GM18951 (cell line): ENCODE measurements at regions not wholly inside any gene's neighbourhood (a gene's known extent, or its start where the extent isn't known, plus 50 kb on each side); places are given as distances from the start of the nearest gene placed in this dataset.
"Not testable (repeated sequence)": the region's sequence is repeated elsewhere in the genome, so short reads cannot be mapped to it uniquely, and the experiment has no call there.

ENCODE experiments used
- POLR2A ChIP-seq: IDR thresholded peaks from 4 replicates; pipeline ENCODE4 v1.6.1; 2011; ENCODE audit warnings: mild to moderate bottlenecking; ENCODE audit not compliant: insufficient read length, insufficient read depth; ENCODE audit errors: extremely low read depth
- in situ Hi-C: fragments of 300-500 bp; cut with MboI; formaldehyde crosslinking; loops from one replicate; pipeline ENCODE4 v1.12.0; 2022; ENCODE audit warnings: low sequenced_read_pairs, mixed read lengths, inconsistent platforms; ENCODE audit not compliant: unreplicated experiment

DNA sequence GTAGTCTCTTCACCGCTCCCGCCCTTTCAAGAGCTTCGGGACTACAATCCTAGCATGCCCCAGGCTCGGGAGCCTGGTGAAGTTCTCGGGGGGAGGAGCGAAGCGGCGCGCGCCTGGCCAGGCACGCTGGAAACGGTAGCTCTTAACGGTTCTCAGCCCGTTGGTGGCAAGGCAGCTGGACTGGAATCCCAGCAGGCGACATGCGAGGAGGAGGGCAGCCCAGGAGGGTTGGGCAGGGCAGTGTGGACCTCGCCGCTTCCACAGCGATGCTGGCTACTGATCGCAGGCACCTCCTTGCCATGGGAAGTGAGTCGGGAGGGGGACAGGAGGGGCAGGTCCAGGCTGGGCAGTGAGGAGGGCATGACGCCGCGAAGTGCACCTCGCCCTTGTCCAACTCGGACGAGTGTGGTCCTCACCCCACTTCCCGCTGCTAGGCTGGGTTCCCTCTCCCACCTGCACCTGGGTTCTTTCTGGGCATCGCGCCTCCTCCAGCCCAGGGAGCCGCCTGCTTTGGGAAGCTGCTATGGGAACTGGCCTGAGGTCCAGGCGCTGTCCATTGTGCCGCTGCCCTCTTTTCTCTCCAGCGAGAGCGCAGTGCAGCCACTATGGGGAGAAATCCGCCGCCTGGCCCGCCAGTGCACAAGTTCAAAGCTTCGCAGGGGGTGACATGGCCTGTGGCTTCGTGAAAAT lies 367.8 kb upstream of the NUPR2 start:
- no peak for TF ChIP-seq POLR2A
- in situ Hi-C loops, result no loop called here

DNA sequence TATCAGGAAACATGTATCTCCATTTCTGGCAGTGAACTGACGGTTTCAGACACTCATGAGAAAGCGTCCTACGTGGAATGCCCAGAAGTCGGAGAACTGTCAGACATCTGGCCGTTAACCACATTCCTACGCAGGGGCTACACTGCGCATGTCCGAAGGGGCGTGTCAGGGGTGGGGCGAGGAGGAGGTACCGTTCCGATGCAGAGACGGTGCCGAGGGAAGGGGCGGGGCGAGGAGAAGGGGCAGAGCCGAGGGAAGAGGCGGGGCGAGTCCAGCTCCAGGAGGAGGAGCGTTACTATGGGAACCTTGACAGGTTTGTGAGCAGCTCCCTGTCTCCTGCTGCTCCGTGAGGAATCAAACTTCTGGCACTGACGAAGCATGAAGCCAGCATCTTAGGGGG lies 366.9 kb upstream of the NUPR2 start:
- in situ Hi-C loops, result no loop called here
- no peak for TF ChIP-seq POLR2A

DNA sequence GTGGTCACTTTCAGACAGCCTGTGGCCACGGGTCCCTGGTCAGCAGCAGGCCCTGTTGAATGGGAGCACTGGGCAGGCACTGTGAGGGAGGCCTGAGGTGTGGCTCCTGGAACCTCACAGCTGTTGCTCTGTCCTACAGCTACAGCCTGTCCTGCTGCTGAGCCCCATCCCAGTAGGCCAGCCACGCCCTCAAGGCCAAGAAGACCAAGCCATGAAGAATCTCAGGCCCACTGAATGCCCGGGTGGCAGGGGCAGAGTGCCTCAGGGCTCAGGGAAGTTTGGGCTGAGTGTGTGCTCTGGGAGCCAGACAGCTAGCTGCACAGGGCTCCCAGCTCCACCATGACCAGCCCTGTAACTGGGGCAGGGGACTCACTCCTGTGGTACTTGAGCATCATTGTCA lies 363.5 kb upstream of the NUPR2 start:
- TF ChIP-seq POLR2A, result no peak
- in situ Hi-C loops, result no loop called here

DNA sequence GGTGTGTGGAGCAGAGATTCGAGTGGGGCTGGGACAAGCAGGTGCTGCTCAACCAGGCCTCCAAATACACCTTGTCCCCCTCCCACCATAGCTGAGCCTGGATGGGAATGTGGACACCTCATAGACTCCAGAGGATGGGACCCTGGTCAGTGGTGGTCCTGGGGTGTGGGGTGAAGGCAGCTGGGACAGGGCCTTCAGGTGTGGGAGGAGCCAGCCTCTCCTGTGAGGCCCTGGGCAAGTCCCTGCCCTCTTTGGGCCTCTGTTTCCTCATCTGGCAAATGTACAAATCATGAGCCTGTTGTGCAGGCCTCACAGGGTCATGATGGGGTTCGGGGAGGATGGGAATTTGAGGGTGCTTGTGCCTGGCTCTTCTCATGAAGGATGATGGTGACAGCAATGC lies 362.9 kb upstream of the NUPR2 start:
- no peak for TF ChIP-seq POLR2A
- in situ Hi-C loops, result no loop called here

DNA sequence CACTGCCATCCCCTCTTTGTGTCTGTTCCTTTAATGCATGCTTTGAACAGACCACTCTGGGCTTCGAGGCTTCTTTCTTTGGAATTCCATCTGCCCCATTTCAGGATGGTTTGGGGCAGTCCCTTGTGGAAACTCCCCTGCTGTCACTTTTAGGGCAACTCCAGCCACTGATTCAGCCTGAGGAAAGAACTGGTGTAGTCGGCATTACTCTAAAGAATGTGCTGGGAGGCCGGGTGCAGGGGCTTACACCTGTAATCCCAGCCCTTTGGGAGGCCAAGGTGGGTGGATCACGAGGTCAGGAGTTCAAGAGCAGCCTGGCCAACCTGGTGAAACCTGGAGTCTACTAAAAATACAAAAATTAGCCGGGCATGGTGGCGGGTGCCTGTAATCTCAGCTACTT lies 358.1 kb upstream of the NUPR2 start:
- no peak for TF ChIP-seq POLR2A
- in situ Hi-C loops, result no loop called here

DNA sequence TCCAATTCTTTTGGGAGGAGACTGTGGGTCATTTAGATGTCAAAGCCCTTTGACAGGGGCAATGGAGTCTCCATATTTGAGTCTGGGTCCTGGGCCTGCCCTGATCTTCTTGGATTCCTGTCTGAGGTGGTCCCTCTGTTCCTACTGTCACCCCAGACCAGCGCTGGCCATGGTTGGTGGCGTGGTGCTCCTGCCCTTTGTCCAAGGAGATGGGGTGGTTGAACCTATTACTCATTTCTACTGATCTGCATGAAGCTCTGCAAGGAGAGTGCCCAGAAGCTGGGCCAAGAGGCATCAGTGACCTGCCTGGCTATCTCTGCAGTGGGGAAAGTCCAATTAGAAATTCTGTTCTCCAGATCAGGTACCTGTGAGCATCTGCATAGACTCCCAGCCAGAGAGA lies 355.6 kb upstream of the NUPR2 start:
- in situ Hi-C loops, result no loop called here
- TF ChIP-seq POLR2A, result no peak

DNA sequence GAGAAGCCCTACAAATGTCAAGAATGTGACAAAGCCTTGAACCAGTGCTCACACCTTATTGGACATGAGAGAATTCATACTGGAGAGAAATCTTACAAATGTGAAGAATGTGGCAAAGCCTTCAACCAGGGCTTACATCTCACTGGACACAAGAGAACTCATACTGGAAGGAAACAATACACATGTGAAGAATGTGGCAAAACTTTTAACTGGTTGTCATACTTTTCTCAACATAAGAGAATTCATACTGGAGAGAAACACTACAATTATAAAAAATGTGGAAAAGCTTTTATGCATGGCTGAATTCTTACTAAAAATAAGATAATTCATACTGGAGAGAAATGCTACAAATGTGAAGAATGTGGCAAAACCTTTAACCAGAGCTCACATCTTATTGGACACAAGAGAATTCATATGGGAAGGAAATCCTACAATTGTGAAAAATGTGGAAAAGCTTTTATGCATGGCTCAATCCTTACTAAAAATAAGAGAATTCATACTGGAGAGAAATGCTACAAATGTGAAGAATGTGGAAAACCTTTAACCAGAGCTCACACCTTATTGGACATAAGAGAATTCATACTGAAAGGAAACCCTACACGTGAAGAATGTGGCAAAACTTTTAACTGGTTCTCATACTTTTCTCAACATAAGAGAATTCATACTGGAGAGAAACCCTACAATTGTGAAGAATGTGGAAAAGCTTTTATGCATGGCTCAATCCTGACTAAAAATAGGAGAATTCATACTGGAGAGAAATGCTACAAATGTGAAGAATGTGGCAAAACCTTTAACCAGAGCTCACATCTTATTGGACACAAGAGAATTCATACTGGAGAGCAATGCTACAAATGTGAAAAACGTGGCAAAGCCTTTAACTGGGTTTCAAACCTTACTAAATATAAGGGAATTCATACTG lies 350.6 kb upstream of the NUPR2 start:
- in situ Hi-C loops, result not testable (repeated sequence)

DNA sequence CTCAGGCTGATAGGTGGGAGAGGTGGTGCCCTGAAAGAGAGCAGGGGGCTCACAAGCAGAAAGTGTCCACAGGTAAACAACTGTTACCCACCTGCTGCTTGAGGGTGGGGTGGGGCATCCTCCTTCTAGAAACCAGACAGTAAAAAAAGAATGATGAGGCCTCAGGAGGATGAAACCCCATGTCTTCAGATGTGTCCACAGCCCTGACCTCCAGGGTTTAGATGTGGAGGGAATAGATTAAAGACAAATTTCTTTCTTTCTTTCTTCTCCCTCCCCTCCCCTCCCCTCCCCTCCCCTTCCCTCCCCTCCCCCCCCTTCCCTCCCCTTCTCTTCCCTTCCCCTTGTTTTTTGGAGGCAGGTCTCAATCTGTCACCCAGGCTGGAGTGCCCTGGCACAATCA lies 333.5 kb upstream of the NUPR2 start:
- no peak for TF ChIP-seq POLR2A
- in situ Hi-C loops, result no loop called here

DNA sequence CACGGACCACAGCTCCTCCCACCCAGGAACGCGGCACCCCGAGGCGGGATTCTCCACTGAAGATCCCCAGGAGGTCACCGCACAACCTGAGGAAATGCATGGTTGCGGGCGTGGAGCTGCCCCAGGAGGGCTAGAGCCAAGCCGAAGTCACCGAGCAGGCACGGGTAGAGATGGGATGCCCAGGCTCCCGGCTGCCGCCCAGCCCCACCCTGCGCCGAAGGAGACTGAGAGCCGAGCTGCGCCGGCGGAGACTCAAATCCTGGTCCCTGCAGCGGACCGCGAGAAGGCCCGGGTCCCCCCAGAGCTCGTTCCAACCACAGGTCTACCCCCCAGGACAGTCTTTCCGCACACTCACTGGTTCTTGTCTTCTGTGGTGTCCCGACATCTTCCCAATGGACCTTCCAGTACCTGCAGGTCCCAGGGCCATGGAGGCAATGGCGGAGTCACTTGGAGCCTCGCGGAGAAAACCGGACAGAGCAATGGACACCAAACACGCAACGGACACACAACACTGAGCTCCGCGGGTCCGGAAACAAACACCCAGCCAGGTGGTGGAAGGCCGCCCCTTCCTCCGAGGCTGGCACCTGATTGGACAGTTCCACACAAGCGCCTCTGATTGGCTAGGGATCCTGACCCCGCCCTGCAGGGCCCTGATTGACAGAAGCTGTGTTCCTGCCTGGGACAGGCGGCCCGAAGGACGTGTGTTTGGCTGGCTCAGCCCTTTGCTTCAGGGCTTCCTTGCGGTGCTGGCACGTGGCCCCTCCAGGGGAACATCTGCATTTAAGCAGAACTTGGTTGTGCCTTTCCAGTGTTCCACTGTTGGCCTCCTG lies 331.9 kb upstream of the NUPR2 start:
- TF ChIP-seq POLR2A, result no peak
- in situ Hi-C loops, result no loop called here

DNA sequence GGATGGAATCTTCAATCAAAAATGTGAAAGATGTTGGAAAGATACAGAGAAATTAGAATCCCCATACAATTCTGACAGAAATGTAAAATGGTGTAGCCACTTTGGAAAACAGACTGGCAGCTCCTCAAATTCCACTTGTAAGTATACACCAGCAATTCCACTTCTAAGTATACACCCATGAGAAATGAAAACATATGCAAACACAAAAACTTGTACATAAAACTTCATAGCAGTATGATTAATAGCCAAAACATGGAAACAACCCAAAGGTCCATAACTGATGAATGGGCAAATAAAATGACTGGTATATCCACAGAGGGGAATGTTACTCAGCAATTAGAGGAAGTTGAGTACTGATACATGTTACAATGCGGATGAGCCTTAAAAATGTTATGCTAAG lies 304.3 kb upstream of the NUPR2 start:
- in situ Hi-C loops, result loop anchor here (10.0 kb wide), 1 partner anchor 746 kb away; no protein-coding TSS in a partner anchor

DNA sequence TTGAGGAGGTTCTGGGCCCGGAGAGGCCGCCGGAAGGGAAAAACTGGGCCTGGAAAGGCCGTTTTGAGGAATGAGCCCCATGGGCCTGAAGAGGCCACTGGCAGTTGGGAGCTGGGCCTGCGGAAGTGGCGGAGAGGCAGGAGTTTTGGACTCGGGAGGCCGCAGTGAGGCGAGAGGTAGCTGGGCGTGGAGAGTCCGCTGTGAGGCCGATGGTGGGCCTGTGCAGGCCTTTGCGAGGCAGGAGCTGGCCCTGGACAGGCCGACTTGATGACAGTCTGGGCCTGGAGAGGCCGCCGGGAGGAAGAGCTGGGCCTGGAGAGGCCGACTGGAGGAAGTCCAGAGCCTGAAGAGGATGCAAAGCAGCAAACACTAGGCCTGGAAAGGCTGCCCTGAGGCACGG lies 259.0 kb upstream of the NUPR2 start:
- in situ Hi-C loops, result no loop called here

DNA sequence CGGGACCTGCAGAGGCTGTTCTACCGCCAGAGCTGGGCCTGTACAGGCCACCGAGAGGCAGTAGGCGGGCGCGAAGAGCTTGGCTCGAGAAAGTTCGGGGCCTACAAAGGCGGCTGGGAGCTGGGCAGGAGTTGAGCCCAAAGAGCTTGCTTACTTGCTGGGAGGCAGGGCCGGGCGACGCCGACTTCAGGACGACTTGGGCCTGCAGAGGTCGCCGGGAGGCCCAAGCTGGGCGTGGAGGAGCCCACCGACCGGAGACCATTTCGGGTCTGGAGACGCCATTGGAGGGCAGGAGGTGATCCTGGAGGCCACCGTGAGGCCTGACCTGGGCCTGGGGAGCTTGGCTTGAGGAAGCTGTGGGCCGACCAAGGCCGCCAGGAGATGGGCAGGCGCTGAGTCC lies 258.4 kb upstream of the NUPR2 start:
- in situ Hi-C loops, result not testable (repeated sequence)

More for the DNA sequence above, 259.0 kb upstream of the NUPR2 start:
- no peak for TF ChIP-seq POLR2A

DNA sequence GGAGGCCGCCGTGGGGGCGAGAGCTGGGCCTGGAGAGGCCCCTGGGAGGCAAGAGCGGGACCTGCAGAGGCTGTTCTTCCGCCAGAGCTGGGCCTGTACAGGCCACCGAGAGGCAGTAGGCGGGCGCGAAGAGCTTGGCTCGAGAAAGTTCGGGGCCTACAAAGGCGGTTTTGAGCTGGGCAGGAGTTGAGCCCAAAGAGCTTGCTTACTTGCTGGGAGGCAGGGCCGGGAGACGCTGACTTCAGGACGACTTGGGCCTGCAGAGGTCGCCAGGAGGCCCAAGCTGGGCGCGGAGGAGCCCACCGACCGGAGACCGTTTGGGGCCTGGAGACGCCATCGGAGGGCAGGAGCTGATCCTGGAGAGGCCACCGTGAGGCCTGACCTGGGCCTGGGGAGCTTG lies 257.1 kb upstream of the NUPR2 start:
- in situ Hi-C loops, result not testable (repeated sequence)

DNA sequence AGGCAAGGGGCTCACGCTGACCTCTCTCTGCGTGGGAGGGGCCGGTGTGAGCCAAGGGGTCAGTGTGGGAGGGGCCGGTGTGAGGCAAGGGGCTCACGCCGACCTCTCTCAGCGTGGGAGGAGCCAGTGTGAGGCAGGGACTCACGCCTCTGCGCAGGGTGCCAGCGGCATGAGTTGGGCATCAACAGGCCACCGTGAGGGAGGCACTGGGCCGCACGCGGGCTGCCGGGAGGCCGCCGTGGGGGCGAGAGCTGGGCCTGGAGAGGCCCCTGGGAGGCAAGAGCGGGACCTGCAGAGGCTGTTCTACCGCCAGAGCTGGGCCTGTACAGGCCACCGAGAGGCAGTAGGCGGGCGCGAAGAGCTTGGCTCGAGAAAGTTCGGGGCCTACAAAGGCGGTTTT lies 255.6 kb upstream of the NUPR2 start:
- in situ Hi-C loops, result not testable (repeated sequence)

DNA sequence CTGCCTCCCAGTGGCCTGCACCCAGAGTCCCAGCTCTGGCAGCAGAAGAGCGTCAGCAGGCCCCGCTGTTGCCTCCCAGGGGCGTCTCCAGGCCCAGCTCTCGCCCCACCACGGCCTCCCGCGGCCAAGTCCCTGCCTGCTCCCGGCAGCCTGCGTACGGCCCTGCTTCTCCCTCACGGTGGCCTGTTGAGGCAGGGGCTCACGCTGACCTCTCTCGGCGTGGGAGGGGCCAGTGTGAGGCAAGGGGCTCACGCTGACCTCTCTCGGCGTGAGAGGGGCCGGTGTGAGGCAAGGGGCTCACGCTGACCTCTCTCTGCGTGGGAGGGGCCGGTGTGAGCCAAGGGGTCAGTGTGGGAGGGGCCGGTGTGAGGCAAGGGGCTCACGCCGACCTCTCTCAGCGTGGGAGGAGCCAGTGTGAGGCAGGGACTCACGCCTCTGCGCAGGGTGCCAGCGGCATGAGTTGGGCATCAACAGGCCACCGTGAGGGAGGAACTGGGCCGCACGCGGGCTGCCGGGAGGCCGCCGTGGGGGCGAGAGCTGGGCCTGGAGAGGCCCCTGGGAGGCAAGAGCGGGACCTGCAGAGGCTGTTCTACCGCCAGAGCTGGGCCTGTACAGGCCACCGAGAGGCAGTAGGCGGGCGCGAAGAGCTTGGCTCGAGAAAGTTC lies 254.1 kb upstream of the NUPR2 start:
- in situ Hi-C loops, result not testable (repeated sequence)

DNA sequence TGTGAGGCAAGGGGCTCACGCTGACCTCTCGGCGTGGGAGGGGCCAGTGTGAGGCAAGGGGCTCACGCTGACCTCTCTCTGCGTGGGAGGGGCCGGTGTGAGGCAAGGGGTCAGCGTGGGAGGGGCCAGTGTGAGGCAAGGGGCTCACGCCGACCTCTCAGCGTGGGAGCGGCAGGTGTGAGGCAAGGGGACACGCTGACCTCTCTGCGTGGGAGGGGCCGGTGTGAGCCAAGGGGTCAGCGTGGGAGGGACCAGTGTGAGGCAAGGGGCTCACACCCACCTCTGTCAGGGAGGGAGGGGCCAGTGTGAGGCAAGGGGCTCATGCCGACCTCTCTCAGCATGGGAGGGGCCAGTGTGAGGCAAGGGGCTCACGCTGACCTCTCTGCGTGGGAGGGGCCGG lies 251.7 kb upstream of the NUPR2 start:
- in situ Hi-C loops, result not testable (repeated sequence)

DNA sequence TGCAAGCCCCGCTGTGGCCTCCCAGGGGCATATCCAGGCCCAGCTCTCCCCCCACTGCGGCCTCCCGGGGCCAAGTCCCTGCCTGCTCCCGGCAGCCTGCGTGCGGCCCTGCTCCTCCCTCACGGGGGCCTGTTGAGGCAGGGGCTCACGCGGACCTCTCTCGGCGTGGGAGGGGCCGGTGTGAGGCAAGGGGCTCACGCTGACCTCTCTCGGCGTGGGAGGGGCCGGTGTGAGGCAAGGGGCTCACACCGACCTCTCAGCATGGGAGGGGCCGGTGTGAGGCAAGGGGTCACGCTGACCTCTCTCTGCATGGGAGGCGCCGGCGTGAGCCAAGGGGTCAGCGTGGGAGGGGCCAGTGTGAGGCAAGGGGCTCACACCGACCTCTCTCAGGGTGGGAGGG lies 251.2 kb upstream of the NUPR2 start:
- in situ Hi-C loops, result not testable (repeated sequence)

DNA sequence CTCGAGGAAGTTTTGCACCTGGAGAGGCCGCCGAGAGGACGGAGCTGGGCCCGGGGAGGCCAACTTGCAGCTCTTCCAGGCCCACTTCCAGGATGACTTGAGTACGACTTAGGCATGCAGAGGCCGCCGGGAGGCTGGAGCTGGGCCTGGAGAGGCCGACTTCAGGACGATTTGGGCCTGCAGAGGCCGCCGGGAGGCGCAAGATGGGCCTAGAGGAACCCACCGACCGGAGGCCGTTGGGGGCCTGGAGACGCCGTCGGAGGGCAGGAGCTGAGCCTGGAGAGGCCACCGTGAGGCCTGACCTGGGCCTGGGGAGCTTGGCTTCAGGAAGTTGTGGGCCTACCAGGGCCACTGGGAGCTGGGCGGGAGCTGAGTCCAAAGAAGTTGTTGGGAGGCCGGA lies 250.5 kb upstream of the NUPR2 start:
- in situ Hi-C loops, result not testable (repeated sequence)
